Tibial artery (tissue), 4 donors: ENCODE measurements at regions not wholly inside any gene's neighbourhood (a gene's known extent, or its start where the extent isn't known, plus 50 kb on each side); places are given as distances from the start of the nearest gene placed in this dataset.
A peak's percentile ranks its signal among the peaks of the same experiment; 100 is the strongest.

ENCODE experiments used
- DNase-seq, 2 donors: peaks; one replicate each; pipeline ENCODE4 v3.0.0-alpha.2; 2019
- H3K27ac ChIP-seq, 2 donors: fragments of 200-600 bp; sonication (generic) in 1 of 2; 1 replicate in 1 of 2; 2 replicates in 1 of 2; pipeline ENCODE4 v1.5.1; 2018 to 2019; ENCODE audit warnings: mild to moderate bottlenecking in 1 of 2
- H3K27me3 ChIP-seq, 2 donors: fragments of 200-600 bp; sonication (generic) in 1 of 2; one replicate each; pipeline versions ENCODE4 v1.5.1 to v1.6.0; 2016 to 2019
- H3K36me3 ChIP-seq, 3 donors: fragments of 200-600 bp; sonication (generic) in 2 of 3; one replicate each; pipeline ENCODE4 v1.5.1; 2016 to 2019; ENCODE audit warnings: mild to moderate bottlenecking in 2 of 3
- H3K4me1 ChIP-seq, 4 donors: fragments of 200-600 bp; sonication (generic) in 2 of 4; 1 replicate in 3 of 4; 2 replicates in 1 of 4; pipeline ENCODE4 v1.5.1; 2016 to 2019
- H3K4me3 ChIP-seq, 2 donors: fragments of 200-600 bp; sonication (generic) in 1 of 2; 1 replicate in 1 of 2; 2 replicates in 1 of 2; pipeline ENCODE4 v1.5.1; 2018 to 2019; ENCODE audit warnings: mild to moderate bottlenecking in 2 of 2
- H3K9me3 ChIP-seq, 3 donors: fragments of 200-600 bp; sonication (generic) in 1 of 3; one replicate each; pipeline ENCODE4 v1.5.1; 2016 to 2019
- intact Hi-C: fragments of 100-400 bp; cut with DNase I; formaldehyde crosslinking; loops from one replicate; pipeline ENCODE4 v1.15.0; 2023; ENCODE audit warnings: low total_unique reads
- TF ChIP-seq, protein P1 (sequence below), 2 experiments: fragments of 200-600 bp in 1 of 2; fragments of 450-650 bp in 1 of 2; IDR thresholded peaks; one replicate each; pipeline ENCODE4 v1.5.1; 2017 to 2019; ENCODE audit warnings: antibody characterized with exemption in 2 of 2, mild to moderate bottlenecking in 1 of 2, moderate library complexity in 1 of 2

DNA sequence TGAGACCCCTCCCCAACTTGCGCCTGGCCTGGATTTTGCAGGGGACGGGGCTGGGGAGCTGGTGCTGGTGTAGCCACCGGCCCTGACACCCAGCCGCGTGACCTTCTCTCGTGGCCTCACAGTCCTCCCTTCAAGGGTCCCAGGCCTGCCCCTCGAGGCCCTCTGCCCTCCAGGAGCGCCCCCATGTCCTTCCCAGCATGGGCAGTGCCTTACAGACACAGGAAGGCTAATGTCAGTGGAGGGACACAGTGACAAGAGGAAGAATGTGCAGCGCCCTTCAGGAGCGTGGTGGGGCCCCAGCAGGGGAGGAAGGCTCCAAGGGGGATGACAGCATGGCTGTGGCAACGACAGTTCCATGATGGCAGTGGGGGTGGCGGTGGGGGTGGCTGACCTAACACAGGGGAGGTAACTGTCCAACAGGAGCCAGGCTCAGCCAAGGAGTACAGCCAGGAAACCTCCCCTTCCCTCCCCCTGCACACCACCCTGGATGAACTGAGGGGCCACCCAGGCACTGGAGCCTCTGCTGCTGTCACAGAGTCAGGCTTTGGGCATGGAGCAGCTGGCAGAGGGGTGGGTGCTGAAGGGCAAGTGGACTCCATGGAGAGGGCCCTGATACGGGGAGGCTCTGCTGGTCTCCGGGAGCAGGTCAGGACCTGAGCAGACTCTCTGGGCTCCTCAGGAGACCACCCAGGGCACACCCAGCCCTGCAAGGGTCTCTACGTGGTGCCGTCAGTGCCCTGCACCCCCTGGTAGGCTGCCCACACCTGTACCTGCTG is 76.0 kb upstream of the RET start:
- H3K36me3 ChIP-seq = no peaks in the 10 kb centered on the region
- H3K27me3 ChIP-seq = peaks cover 0 to 3% of the 10 kb centered on the region in 2 donors
- no peaks in the 10 kb centered on the region for H3K4me1 ChIP-seq
- DNase-seq = peak in 1 of 2 donors; percentile 54
- TF ChIP-seq, protein P1, sequence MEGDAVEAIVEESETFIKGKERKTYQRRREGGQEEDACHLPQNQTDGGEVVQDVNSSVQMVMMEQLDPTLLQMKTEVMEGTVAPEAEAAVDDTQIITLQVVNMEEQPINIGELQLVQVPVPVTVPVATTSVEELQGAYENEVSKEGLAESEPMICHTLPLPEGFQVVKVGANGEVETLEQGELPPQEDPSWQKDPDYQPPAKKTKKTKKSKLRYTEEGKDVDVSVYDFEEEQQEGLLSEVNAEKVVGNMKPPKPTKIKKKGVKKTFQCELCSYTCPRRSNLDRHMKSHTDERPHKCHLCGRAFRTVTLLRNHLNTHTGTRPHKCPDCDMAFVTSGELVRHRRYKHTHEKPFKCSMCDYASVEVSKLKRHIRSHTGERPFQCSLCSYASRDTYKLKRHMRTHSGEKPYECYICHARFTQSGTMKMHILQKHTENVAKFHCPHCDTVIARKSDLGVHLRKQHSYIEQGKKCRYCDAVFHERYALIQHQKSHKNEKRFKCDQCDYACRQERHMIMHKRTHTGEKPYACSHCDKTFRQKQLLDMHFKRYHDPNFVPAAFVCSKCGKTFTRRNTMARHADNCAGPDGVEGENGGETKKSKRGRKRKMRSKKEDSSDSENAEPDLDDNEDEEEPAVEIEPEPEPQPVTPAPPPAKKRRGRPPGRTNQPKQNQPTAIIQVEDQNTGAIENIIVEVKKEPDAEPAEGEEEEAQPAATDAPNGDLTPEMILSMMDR (IDR thresholded peaks at IDR 0.05) = no peak
- no peaks in the 10 kb centered on the region for H3K9me3 ChIP-seq
- no peak overlapping the region for H3K4me3 ChIP-seq
- intact Hi-C loops = no loop called here
- H3K27ac ChIP-seq = no peak overlapping the region

DNA sequence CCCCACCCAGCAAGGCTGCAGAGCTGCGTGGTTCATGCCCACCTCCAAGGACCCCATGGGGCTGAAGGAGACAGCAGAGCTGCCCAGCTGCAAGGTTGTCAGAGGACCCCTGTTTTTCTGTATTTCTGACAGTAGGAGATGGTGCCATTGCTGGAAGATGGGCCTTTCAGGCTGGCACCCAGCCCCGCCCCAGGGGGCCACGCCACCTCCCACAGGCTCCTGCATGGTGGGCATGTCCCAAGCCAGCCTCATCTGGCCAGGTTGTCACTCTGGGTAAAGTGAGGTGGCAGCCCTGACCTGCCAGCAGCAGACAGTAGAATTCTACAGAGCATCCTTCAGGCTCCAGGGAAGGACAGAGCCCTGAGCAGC is 75.5 kb upstream of the RET start:
- intact Hi-C loops = no loop called here
- H3K4me1 ChIP-seq = no peaks in the 10 kb centered on the region
- TF ChIP-seq, protein P1 (IDR thresholded peaks at IDR 0.05) = no peak
- peaks cover 0 to 3% of the 10 kb centered on the region in 2 donors for H3K27me3 ChIP-seq
- H3K36me3 ChIP-seq = no peaks in the 10 kb centered on the region
- no peak for DNase-seq
- H3K4me3 ChIP-seq = no peak overlapping the region
- no peak overlapping the region for H3K27ac ChIP-seq
- H3K9me3 ChIP-seq = no peaks in the 10 kb centered on the region

DNA sequence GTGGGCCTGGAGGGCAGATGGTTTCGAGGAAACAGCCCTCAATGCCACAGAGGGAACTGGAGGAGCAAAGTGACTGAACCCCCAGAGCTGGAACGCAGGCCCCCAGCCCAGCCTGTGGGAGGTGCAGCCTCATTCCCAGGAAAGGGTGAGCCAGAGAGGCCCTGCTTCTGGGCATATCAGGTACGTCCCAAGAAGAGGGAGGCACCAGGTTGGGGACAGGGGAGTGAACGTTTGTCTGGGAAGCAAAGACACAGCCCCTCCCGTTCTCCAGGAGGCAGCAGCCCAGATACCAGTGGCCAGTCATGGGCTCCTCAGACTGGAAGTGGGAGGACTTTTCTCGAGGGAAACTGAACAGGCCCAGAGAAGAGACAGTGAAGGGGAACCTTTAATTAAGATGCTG is 74.3 kb upstream of the RET start:
- Histone ChIP-seq H3K4me1 (no peaks in the 10 kb centered on the region), H3K9me3 (no peaks in the 10 kb centered on the region), H3K36me3 (no peaks in the 10 kb centered on the region), H3K27me3 (peaks cover 0 to 3% of the 10 kb centered on the region in 2 donors), H3K4me3 (no peak overlapping the region), H3K27ac (no peak overlapping the region)
- DNase-seq = peak in 1 of 2 donors; percentile 37
- TF ChIP-seq, protein P1 (IDR thresholded peaks at IDR 0.05) = no peak
- intact Hi-C loops = no loop called here

DNA sequence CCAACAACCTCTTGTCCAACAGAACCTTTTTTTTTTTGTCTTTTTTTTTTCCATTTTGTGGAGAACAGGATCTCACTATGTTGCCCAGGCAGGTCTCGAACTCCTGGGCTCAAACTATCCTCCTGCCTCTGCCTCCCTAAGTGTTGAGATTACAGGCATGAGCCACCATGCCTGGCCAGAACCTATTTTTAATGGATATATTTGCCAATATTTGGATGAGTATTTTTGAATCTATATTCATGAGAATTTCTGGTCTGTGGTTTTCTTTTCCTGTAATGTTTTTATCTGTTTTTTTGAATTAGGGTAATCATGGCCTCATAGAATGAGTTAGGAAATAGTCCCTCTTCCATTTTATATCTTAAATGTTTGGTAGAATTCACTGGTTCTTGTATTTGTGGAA is 70.4 kb upstream of the RET start:
- no peaks in the 10 kb centered on the region for H3K36me3 ChIP-seq
- no peaks in the 10 kb centered on the region for H3K4me1 ChIP-seq
- no peaks in the 10 kb centered on the region for H3K27me3 ChIP-seq
- no peak overlapping the region for H3K4me3 ChIP-seq
- DNase-seq = no peak
- intact Hi-C loops = no loop called here
- H3K27ac ChIP-seq = no peak overlapping the region
- TF ChIP-seq, protein P1 (IDR thresholded peaks at IDR 0.05) = no peak
- H3K9me3 ChIP-seq = no peaks in the 10 kb centered on the region

DNA sequence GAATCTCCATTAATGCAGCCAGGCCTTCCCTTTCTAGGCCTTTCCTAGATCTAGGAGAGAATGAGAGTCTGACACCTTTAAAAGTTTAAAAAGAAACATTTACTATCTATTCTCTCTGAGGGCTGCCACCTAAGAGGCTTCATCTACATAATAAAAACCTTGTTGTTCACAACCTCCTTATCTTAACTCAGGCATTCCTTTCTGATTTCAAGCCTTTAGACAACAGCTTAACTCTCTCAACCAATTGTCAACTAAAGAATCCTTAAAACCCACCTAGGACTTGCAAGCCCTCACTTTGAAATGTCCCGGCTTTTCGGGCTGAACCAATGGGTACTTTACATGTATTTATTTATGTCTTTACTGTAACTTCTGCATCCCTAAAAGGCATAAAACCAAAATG is 64.3 kb upstream of the RET start:
- Histone ChIP-seq H3K4me1 (no peaks in the 10 kb centered on the region), H3K27me3 (no peaks in the 10 kb centered on the region), H3K27ac (no peak overlapping the region), H3K4me3 (no peak overlapping the region), H3K36me3 (no peaks in the 10 kb centered on the region), H3K9me3 (no peaks in the 10 kb centered on the region)
- no peak for DNase-seq
- TF ChIP-seq, protein P1 (IDR thresholded peaks at IDR 0.05) = no peak
- intact Hi-C loops = no loop called here
